Lung (tissue), 11 donors: ENCODE measurements at regions not wholly inside any gene's neighbourhood (a gene's known extent, or its start where the extent isn't known, plus 50 kb on each side); places are given as distances from the start of the nearest gene placed in this dataset.

Source experiments
- ATAC-seq: fragments of 200-7000 bp; cut with Tn5 transposase; one replicate; pipeline ENCODE4 v1.9.1; 2020; ENCODE audit warnings: moderate number of reproducible peaks; ENCODE audit not compliant: insufficient read depth, low FRiP score
- DNase-seq, 3 donors: peaks; one replicate each; pipeline ENCODE4 v3.0.0-alpha.2; 2013 to 2017
- H3K27ac ChIP-seq, 2 donors: one replicate each; pipeline ENCODE4 v1.5.1; 2013; ENCODE audit warnings: mild to moderate bottlenecking in 2 of 2, moderate library complexity in 2 of 2, control low read depth in 1 of 2, inconsistent platforms in 1 of 2, low read depth in 1 of 2, low read length in 1 of 2
- H3K27me3 ChIP-seq, 3 donors: one replicate each; pipeline ENCODE4 v1.5.1; 2013; ENCODE audit warnings: low read length in 2 of 3; ENCODE audit not compliant: control insufficient read depth in 3 of 3, insufficient read depth in 3 of 3
- H3K36me3 ChIP-seq, 4 donors: one replicate each; pipeline ENCODE4 v1.5.1; 2013; ENCODE audit warnings: low read length in 4 of 4, mild to moderate bottlenecking in 1 of 4, moderate library complexity in 1 of 4; ENCODE audit not compliant: control insufficient read depth in 4 of 4, insufficient read depth in 4 of 4
- H3K4me1 ChIP-seq, 5 donors: one replicate each; pipeline ENCODE4 v1.5.1; 2013; ENCODE audit warnings: low read length in 5 of 5, mild to moderate bottlenecking in 2 of 5, moderate library complexity in 1 of 5; ENCODE audit not compliant: control insufficient read depth in 5 of 5, insufficient read depth in 5 of 5
- H3K4me3 ChIP-seq: one replicate; pipeline ENCODE4 v1.5.1; 2013; ENCODE audit warnings: mild to moderate bottlenecking, control low read depth, moderate library complexity
- H3K9ac ChIP-seq, 2 donors: one replicate each; pipeline ENCODE4 v1.5.1; 2013; ENCODE audit warnings: low read length in 2 of 2, control low read depth in 1 of 2; ENCODE audit not compliant: insufficient read depth in 1 of 2
- H3K9me3 ChIP-seq, 4 donors: one replicate each; pipeline ENCODE4 v1.5.1; 2013; ENCODE audit warnings: low read length in 3 of 4, mild to moderate bottlenecking in 1 of 4, moderate library complexity in 1 of 4; ENCODE audit not compliant: control insufficient read depth in 4 of 4, insufficient read depth in 3 of 4
- whole genome bisulfite sequencing, 2 donors: extraction: QIAGEN DNeasy Blood & Tissue Kit; methylation state at CpG; one replicate each; pipeline ENCODE4 v1.1.7; 2013; 5-methylcytosine and 5-hydroxymethylcytosine counted together
- TF ChIP-seq, protein P1 (sequence below): IDR thresholded peaks from 2 replicates; pipeline ENCODE4 v1.5.1; 2012; ENCODE audit warnings: mild to moderate bottlenecking; ENCODE audit errors: control extremely low read depth, extremely low read depth
- donor health status: control.
- donor health status: control.
- donor health status: Bipolar disorder and iron deficiency.
- donor health status: healthy.
- donor health status: DM: yes; HTN: yes; CAD: no.

DNA sequence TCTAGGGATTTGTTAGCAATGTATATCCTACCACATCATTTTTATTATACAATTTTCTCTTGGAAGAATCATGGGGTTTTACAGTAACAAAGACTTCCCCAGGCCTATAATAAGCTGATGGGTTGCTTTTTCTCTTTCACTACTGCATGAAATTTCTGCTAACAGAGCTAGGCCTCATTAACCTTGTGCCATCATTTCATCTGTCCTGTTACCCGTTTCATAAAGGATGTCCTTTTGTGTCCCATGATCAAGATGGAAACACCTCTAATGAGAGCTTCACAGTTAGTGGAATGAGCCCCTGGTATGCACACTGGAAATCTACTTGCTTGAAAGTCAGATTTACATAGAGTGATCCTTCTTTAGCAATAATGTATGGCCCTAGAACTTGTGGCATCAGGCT is 138.7 kb downstream of the RXFP2 start:
- Histone ChIP-seq H3K27ac (no peak overlapping the region), H3K9me3 (no peaks in the 10 kb centered on the region), H3K4me3 (no peak overlapping the region), H3K4me1 (peaks cover 0 to 30% (median 4%) of the 10 kb centered on the region in 5 donors), H3K36me3 (no peaks in the 10 kb centered on the region), H3K27me3 (no peaks in the 10 kb centered on the region), H3K9ac (no peak overlapping the region)
- ATAC-seq, result no peak
- no peak for DNase-seq
- 89% methylated on average over 1 of the region's 1 CpG for WGBS, 2 donors
- TF ChIP-seq, protein P1, sequence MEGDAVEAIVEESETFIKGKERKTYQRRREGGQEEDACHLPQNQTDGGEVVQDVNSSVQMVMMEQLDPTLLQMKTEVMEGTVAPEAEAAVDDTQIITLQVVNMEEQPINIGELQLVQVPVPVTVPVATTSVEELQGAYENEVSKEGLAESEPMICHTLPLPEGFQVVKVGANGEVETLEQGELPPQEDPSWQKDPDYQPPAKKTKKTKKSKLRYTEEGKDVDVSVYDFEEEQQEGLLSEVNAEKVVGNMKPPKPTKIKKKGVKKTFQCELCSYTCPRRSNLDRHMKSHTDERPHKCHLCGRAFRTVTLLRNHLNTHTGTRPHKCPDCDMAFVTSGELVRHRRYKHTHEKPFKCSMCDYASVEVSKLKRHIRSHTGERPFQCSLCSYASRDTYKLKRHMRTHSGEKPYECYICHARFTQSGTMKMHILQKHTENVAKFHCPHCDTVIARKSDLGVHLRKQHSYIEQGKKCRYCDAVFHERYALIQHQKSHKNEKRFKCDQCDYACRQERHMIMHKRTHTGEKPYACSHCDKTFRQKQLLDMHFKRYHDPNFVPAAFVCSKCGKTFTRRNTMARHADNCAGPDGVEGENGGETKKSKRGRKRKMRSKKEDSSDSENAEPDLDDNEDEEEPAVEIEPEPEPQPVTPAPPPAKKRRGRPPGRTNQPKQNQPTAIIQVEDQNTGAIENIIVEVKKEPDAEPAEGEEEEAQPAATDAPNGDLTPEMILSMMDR, result no peak

DNA sequence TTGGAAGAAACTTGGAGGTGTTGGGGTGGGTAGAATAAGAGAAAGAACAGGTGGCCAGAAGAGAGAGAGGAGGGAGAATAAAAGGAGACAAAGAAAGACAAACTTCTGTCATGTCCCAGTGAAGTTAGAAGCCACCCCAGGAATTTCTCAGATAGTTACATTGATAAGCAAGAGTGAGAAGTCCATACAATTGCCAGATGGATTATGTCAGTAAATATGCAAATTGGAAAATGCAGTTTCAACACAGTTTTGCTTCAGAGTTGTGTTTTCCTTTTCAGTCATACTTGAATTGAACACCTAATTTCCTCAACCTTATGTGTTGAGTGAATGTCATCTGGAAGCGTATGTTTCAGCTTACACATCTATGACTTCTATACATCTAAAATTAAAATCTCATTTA is 139.2 kb downstream of the RXFP2 start:
- H3K9ac ChIP-seq, result no peak overlapping the region
- H3K9me3 ChIP-seq, result no peaks in the 10 kb centered on the region
- 97 to 100% methylated on average over 1 of the region's 1 CpG for WGBS, 2 donors
- H3K27me3 ChIP-seq, result no peaks in the 10 kb centered on the region
- H3K4me1 ChIP-seq, result peaks cover 0 to 30% (median 4%) of the 10 kb centered on the region in 5 donors
- DNase-seq (peak in 1 of 3 donors; percentile 26), ATAC-seq (no peak)
- TF ChIP-seq, protein P1, result no peak
- H3K36me3 ChIP-seq, result no peaks in the 10 kb centered on the region
- no peak overlapping the region for H3K4me3 ChIP-seq
- no peak overlapping the region for H3K27ac ChIP-seq

DNA sequence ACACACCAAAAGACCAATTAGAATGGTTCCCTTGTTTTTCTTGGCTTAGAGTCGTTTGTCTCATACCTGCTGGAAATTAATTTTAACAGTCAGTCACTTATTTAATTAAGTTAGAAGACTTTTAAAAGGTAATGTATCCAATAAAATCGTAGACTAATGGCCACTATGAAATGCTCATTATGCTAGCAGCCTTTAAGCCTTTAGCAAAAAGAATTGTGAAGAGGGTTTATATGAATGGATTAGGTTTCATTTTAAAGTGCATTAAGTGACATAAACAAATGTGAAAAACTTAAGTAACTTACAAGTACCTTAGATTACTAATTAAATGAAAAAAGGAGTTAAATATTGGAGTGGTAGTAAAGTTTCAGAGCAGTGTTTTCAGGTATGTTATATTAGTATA is 139.6 kb downstream of the RXFP2 start:
- Histone ChIP-seq H3K9ac (no peak overlapping the region), H3K9me3 (no peaks in the 10 kb centered on the region), H3K27ac (no peak overlapping the region), H3K4me1 (peaks cover 0 to 27% (median 4%) of the 10 kb centered on the region in 5 donors), H3K4me3 (no peak overlapping the region), H3K27me3 (no peaks in the 10 kb centered on the region), H3K36me3 (no peaks in the 10 kb centered on the region)
- WGBS, 2 donors, result 74 to 87% methylated on average over 2 of the region's 2 CpGs
- DNase-seq (no peak), ATAC-seq (no peak)
- TF ChIP-seq, protein P1, result no peak

DNA sequence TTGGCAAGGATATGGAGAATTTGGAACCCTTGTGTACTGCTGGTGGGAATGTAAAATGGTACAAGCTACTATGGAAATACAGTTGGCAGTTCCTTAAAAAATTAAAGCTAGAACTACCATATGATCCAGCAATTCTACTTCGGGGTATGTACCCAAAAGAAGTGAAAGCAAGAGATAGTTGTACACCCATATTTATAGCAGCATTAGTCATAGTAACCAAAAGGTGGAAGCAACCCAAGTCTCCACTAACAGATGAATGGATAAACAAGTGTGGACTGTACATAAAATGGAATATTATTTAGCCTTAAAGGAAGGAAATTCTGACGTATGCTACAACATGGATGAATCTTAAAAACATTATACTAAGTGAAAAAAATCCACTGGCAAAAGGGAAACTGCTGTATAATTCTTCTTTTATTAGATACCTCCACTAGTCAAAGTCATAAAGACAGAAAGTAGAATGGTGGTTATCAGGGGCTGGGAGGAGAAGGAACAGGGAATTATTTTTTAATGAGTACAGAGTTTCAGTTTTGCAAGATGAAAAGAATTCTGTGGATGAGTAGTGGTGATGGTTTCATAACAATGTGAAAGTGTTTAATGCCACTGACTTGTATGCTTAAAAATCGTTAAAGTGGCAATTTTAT is 141.6 kb downstream of the RXFP2 start:
- H3K27me3 ChIP-seq, result no peaks in the 10 kb centered on the region
- H3K4me1 ChIP-seq, result peaks cover 2 to 26% (median 4%) of the 10 kb centered on the region in 5 donors
- WGBS, 2 donors, result 71 to 78% methylated on average over 3 of the region's 3 CpGs
- peak overlapping the region in 1 of 2 donors; percentile 74 for H3K27ac ChIP-seq
- ATAC-seq (no peak), DNase-seq (no peak)
- H3K36me3 ChIP-seq, result no peaks in the 10 kb centered on the region
- no peaks in the 10 kb centered on the region for H3K9me3 ChIP-seq
- TF ChIP-seq, protein P1, result no peak
- no peak overlapping the region for H3K4me3 ChIP-seq
- H3K9ac ChIP-seq, result no peak overlapping the region
